GM18519 (cell line): ENCODE measurements at regions not wholly inside any gene's neighbourhood (a gene's known extent, or its start where the extent isn't known, plus 50 kb on each side); places are given as distances from the start of the nearest gene placed in this dataset.
"Not testable (repeated sequence)": the region's sequence is repeated elsewhere in the genome, so short reads cannot be mapped to it uniquely, and the experiment has no call there.

Experiments used
- ATAC-seq: cut with Tn5 transposase; IDR thresholded peaks from one replicate; pipeline ENCODE4 v1.9.1; 2021; ENCODE audit warnings: mild to moderate bottlenecking, moderate library complexity; ENCODE audit not compliant: unreplicated experiment, low FRiP score

DNA sequence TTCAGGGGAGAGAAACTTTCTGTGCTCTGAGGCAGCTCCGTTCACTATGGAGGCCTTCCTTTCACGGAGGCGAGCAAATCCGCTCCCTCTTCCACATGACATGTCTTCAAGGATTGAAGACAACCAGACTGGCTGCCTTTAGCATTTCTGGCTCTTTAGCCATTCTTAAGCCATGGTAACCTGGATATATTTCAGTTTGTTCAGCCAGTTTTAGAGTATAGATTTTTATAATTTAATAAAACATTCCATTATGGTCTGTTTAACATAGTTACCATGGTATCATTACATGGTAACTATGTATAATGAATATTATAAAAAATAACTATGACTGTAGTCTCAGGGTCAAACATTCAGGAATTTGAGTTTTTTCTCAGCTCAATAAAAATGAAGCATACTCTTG, 54.2 kb upstream of the NFIA start:
- ATAC-seq: no peak

DNA sequence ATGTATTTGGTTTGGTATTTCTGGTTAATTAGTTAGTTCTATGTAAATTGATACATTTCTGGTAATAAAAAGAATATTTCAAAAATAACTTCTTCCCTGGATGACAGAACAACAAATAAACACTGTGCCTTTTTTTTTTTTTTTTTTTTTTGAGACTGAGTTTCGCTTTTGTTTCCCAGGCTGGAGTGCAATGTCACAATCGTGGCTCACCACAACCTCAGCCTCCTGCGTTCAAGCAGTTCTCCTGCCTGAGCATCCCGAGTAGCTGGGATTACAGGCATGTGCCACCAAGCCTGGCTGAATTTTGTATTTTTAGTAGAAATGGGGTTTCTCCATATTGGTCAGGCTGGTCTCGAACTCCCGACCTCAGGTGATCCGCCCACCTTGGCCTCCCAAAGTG, 64.3 kb upstream of the NFIA start:
- not testable (repeated sequence) for ATAC-seq

DNA sequence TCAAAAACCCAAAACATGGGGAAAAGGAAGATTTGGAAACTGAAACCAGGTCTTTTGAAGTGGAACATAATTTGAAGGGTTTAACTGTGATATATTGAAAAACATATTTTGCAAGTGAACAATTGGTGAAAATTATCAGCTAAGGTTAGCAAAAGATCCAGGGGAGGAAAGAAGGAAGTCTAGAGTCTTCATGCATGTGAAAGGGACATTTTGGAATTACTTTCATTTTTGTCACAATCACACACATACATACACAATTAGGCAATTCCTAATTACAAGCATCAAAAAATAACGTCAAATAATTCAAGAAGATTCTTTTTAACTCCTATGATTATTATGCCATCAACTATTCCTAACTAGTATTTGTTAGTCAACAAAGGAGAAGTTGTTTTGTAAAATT, 64.7 kb upstream of the NFIA start:
- ATAC-seq: no peak

DNA sequence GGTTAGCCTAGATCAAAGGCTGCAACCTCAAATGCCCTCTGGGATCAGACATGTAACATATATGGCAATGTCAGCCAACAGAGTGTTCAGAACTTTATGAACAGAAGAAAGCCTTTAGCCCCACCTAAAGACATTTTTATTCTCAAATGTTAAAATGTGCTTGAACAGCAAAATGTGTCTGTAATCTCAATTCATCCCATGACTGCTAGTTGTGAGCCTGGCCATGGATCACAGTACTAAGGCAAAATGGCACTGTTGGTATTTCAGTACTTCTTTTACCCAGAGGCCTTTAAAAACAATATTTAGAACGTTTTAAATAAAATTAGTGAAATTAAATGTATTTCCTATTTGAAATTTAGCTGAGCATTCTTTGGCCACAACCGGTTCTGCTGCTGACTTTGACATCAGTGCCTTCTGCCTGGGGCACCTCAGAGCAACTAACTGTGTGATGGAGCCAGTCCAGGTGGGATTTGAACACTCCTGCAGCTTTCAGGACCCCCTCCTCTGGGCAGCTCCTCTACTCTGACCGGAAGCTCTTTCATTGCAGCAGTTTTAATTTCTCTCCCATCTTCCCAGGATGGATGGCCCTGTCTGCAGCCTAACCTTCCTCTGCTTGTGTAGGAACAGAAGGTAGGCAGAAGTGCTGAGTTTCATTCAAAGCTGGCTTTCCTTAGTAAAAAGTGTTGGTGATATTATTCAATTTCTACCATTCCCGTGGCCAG, 68.3 kb upstream of the NFIA start:
- ATAC-seq: no peak

DNA sequence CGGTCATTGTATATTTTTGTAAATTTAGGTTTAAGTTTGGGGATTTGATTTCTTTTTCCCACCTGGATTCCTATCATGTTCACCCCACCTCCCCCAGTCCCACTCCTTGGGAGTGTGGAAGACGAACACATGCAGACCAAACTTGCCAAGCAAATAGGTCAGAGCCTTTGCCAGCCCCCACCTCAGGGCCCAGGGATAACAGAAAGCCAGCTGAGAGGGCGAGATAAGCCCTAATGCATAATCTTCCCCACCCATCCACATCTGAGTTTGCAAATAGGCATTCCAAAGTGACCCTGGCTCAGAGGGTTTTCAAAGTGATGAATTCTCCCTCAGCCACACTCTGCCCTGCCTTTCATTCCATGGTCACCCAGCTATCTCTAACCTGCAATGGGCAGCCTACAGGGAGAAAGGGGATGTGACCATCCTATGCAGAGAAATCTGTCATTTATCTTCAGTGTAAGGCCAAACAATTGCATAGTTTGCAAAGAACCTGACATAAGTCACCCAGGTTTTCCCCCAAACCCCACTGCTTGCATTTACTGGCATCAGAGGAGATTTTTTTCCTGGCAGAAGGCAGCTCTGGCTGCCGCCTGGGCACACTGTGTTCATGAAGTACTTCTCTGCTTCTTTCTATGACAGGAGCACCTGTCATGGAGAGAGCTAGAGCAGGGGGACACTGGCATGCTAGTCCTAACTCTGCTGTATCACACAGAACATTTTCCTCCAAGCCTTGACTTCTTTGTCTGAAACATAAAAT, 69.0 kb upstream of the NFIA start:
- no peak for ATAC-seq

DNA sequence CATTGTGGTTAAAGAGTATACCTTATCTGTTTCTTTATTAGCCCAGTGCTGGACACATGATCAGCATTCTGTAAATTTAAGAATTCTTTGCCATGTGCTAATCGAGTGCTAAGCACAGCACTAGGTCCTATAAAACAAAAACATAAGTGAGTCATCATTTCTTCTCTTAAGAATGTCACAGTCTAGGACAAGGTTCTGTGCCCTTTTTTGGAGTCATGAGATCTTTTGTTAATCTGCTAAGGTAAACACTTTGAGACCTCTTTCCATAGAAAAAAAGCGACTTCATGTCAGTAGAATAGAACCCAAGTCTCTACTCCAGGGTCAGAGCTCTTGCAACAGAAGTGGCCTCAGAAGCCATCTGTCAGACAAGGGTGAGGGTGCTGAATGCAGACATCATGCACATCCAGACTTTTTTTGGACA, 70.0 kb upstream of the NFIA start:
- no peak for ATAC-seq

DNA sequence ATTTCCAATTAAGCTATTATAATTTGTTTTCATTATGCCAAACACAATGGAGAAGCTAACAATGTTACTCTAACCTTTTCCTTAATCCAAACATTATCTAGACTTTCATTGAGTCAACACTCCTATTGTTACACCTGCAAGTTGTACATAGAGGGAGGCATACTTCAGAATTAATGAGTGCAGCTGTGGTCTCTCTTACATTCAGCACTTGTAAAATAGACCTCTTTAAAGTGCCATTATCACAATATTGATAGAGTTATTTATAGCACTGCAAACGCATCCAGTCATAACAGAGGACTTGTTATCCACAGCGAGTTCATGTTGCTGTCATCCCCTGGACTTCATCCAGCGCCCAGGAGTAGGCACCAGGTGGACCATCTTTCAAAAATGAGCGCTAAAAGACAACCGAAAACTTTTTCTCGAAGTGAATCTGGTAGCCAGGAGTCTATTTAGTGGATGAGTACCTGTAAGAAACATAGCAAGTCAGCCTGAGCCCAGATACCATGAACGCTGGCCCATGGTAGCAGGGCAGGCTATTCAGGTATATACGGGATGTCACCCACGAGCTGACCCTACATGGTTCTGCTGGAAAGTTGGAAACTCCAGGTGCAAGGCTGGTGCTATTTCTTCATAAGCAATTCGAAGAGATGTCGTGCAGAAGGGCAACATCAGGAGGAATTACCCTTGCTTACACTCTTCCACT, 70.6 kb upstream of the NFIA start:
- ATAC-seq: no peak

DNA sequence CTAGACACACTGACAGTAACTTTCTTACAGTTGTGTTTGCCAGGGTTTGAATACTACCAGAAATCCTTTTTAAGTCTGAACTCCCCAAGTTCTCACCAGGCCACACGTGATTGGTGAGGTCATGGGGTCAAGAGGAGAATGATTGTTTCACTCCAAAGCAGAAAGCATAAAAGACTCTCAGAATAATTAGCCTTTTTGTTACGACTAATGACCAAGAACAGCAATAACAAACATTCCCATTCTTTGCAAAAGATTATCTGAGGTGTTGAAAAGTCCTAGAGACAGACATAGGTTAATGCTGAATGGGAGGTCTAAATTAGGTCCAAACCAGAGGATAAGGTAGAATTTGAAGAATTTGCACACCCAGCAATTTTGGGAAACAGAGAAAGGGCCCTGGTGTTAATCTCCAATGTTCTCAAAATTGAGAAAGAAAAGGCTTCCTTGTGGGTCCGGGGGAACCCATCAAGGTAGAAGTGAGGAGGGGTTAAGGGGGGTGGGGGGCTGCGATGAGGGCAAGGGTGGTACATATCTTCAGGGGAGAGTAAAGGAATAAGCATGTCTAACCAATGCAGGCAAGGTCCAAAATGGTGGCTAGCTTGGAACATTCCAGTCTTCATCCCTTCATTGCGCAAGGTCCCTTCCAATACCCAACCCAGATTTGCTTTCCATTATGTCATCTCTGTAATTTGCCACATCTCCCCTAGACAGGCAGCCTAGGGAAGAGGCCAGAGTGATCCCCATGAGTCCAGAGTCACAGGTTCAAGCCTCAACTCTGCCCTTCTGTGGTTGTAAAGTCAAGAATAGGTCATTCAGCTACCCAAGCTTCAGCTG, 74.6 kb upstream of the NFIA start:
- ATAC-seq: no peak

DNA sequence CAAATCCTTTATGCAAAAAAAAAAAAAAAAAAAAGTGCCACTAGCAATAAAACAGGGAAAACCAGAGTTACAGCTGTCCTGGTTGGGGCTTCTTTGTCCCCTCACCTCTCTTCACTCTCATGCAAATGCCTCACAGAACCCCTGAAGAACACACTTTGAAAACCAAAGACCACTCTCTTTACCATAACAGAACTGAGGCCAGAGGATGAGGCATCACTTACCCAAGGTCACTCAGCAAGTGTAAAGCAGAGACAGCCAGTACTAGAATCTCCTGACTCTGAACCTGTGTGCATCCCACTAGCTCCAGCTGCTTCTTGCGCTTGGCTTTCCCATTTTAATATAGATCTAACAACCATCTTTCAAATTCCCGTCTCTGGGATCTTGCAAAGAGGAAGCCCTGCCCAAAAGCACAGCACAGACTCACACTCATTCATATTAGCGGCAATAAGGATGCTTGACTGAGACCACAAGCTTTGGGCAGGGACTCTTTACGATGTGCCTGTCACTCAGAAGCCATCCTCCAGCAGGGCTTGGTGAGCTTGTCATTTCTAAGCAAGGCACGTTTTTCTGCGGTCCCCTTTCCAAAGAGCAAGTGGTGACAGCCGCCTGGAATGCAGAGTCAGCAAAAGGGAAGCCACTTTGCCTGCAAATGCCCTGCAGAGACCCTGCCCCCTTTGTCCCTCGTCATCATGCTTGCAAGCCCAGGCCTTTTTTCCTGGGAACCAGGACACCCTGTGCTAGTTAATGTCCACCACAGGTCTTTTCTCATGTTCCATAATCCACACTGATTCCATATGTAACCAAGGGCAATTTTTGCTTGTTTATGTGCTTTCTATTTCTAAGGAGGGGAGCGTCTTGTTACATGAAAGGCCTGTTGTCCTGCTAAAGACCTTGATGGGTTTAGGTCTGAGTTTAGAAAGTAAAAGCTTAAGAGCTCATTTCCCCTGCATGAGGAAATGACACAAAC, 76.5 kb upstream of the NFIA start:
- ATAC-seq: no peak

DNA sequence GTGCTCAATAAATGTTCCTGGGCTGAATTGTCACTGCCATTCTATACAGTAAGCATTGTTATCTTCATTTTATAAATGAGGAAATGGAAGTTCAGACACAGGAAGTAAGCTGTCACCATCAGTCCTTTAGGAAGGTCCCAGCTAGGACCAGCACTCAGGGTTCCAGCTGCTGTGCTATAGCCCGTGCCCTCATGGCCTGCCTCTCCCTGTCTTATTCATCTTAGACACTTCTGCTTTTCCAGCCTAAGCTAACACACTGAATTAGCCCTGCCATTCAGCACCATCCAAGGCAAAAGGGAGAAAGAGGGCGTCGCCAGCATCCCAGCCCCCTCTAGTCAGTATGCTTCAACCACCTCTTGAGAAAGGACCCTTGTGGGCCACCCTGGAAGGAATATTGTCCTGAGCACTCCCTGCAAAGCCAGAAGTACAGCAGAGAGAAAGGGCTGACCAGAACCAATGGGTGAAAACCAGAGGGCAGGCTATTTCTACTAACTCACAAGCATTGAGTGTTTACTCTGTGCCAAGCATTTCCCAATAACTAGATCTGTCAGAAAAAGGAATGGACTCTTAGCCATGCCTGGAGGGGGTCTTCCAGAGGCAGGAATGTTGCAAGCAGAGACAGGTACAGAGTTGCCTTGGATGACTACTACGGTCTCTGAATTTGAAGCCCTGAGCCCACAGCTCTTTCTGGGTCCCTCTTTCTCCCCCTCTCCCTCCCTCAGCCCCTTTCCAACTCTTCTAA, 77.9 kb upstream of the NFIA start:
- ATAC-seq: no peak

DNA sequence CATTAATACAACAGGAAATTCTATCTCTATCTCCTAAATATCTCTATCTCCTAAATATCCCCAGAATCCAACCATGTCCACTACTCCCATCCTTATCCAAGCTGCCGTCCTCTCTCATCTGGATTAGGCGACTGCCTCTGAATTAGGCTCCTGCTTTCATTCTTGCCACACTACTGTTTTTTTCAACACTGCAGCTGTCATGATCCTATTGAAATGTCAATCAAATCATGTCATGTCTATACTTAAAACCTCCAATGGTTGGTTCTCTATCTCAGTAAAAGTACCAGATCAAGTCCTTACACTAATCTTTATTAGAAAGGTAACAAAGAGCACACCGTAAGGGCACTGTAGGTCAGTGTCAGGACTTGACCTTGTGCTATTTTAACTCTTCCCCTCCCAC, 82.0 kb upstream of the NFIA start:
- no peak for ATAC-seq

DNA sequence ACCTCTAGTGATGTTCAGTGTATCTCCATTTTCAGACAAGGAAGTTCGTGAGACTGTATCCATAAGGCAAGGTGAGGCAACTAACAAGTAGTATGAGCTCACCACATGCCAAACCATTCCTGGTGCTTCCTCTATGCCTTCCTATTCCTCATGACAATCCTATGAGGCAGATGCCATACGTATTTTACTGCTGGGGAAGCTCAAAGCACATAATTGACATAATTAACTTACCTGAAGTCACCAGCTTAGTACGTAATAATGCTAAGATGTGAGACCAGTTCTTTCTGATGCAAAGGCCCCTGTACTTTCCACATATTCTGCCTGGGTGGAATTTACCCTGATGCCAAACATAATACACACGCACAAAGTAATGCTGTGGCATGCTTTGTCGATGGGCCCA, 83.6 kb upstream of the NFIA start:
- no peak for ATAC-seq

DNA sequence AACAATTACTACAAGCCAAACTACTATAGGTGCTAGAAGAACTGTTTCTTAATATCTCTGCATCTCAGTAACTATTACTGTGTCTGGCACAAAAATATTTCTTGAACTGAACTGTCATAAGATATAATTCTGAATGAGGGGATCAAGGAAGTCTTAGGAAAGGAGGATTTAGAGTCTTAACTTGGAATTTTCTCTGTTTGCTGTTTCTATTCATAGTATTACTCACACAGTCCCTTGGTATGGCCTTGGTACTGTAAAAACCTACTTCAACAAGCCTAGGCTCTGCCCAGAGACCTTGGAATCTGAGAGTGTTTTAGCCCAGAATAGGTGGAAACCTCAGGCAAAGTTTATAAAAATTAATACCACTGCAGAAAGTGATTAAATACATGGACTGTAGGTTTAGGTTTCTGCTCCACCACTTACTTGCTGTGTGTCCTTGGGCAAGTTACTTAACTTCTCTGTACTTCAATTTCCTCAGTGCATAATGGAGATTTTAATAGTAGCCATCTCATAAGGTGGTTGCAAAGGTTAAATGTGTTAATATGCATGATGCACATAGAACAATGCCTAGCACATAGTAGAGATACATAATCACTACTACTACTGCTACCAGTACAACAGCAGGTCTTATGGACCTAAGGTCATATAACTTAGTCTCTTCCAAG, 87.4 kb upstream of the NFIA start:
- no peak for ATAC-seq

DNA sequence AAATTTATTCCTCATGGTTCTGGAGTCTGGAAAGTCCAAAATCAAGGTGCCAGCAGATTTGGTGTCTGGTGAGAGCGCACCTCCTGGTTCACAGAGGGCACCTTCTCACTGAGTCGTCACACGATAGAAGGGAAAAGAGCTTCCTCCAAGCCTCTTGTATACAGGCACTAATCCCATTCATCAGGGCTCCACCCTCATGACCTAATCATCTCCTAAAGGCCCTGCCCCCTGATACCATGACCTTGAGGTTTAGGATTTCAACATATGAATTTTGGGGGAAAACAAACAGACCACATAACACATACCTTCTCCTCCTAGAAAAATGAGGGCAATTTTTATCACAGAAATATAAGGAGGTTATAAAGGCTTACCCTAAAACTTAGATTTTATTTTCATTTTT, 88.0 kb upstream of the NFIA start:
- no peak for ATAC-seq

DNA sequence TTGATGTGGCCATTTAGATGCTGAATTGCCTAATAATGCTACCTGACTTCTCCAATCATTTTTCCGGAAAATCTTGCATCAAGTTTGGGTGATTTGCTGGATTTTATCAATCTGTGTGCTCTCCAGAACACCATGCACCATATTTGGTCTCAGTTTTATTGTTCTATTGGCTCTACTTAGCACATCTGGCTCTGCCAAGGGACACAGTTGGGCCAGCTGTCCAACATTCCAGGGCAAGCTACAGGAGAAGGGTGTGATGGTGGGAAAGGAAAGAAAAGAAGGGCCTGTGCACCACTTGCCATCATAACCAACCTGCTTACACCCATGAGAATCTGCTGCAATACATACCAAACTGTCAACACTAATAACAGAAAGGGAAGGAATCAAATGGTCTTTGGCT, 90.2 kb upstream of the NFIA start:
- no peak for ATAC-seq

DNA sequence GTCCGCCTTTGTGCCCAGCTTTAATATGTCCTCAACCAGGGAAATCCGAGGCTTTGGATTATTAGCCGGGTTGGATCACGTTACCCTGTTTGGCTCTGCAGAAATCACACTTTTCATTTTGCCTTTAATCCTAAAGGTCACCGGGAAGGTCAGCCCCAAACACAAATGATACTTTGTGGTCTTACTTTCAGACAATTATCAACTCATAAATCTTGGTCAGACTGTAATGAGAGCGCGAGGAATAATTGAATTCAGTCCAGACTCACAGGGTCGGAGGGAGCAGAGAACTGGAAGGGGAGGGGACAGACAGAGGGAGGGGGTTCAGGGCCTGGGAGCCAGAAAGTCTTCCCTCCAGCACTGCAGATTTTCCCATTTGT, 91.7 kb upstream of the NFIA start:
- ATAC-seq: no peak

DNA sequence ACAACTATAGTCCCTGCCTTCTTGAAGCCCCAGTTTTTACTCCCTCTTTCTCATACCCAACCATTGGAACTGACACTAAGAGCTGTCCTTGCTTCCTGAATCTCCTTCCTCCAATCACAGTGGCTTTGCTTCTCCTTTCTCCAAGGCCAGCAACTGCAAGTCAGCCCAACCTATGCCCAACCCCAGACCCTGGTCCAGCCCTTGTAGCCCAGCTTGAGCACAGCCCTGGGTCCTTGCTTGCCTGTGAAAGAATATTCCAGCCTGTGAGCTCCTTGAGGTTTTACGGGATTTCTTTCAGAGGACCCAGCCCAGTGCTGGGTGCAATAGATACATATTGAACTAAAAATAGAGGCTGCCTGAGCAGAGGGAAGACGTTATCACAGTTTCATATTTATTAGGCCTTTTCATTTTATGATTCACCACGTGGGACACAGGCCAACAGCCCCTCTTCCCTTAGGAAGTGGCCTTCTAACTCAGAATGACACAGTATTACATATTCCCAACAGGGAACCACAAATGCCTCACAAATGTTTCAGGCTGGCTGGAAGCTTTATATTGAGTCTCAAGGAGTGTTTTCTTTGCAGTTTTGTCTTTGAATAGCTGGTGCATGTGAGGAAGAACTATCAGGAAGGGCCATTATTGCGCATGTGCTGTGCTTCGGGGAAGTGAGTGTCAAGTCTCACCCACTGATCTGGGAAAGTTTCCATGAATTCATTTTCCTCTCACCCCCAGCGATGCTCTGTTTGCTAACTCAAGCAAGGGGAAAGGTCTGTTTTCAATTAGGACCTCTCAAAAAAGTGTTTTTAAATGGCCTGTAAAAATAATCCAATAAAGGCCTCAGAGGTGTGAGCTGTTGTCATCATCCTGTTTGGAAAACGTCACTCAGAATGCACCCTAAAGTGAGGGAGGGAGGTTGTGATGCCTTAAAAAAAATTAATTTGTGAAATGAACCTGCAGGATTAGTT, 92.3 kb upstream of the NFIA start:
- ATAC-seq: no peak
